ENCODE measurements at regions not wholly inside any gene's neighbourhood (a gene's known extent, or its start where the extent isn't known, plus 50 kb on each side); places are given as distances from the start of the nearest gene placed in this dataset.

- no peaks in the 10 kb centered on the region for H3K36me3 Mint-ChIP-seq (ENCODE audit: insufficient read depth)
- DNase-seq (no peak), ATAC-seq (replicated peaks) (no peak)
- no peak overlapping the region for H3K4me3 Mint-ChIP-seq
- no peaks in the 10 kb centered on the region for H3K4me1 Mint-ChIP-seq (ENCODE audit: low read depth in 2 of 2)
- peaks cover 11 to 25% of the 10 kb centered on the region in 2 donors for H3K27me3 Mint-ChIP-seq
- H3K27ac Mint-ChIP-seq, result no peak overlapping the region
- H3K9me3 Mint-ChIP-seq, result peaks cover 0 to 3% of the 10 kb centered on the region in 2 donors
Observed at GRCh38 chr5:155068616-155069100, 55.1 kb downstream of the KIF4B start.

- H3K4me3 Mint-ChIP-seq, result no peak overlapping the region
- no peaks in the 10 kb centered on the region for H3K36me3 Mint-ChIP-seq (ENCODE audit: insufficient read depth)
- no peak overlapping the region for H3K27ac Mint-ChIP-seq
- H3K9me3 Mint-ChIP-seq, result peaks cover 0 to 3% of the 10 kb centered on the region in 2 donors
- ATAC-seq (replicated peaks), result no peak
- H3K27me3 Mint-ChIP-seq, result peaks cover 5 to 18% of the 10 kb centered on the region in 2 donors
- no peak for DNase-seq
- H3K4me1 Mint-ChIP-seq (ENCODE audit: low read depth in 2 of 2), result no peaks in the 10 kb centered on the region
Observed at GRCh38 chr5:155069961-155070360, 56.4 kb downstream of the KIF4B start.

- ATAC-seq (replicated peaks), result no peak
- peaks cover 0 to 3% of the 10 kb centered on the region in 2 donors for H3K9me3 Mint-ChIP-seq
- H3K27me3 Mint-ChIP-seq, result peaks cover 5 to 17% of the 10 kb centered on the region in 2 donors
- H3K4me1 Mint-ChIP-seq (ENCODE audit: low read depth in 2 of 2), result no peaks in the 10 kb centered on the region
- H3K4me3 Mint-ChIP-seq, result no peak overlapping the region
- no peak overlapping the region for H3K27ac Mint-ChIP-seq
- no peak for DNase-seq
- H3K36me3 Mint-ChIP-seq (ENCODE audit: insufficient read depth), result no peaks in the 10 kb centered on the region
Observed at GRCh38 chr5:155070781-155071180, 57.2 kb downstream of the KIF4B start.

GRCh38 chr5:155076379-155076778 is 62.8 kb downstream of the KIF4B start:
- peaks cover 0 to 3% of the 10 kb centered on the region in 2 donors for H3K9me3 Mint-ChIP-seq
- no peaks in the 10 kb centered on the region for H3K36me3 Mint-ChIP-seq (ENCODE audit: insufficient read depth)
- no peak overlapping the region for H3K4me3 Mint-ChIP-seq
- H3K27me3 Mint-ChIP-seq, result peaks cover 0 to 34% of the 10 kb centered on the region in 2 donors
- H3K27ac Mint-ChIP-seq, result no peak overlapping the region
- no peak for DNase-seq
- no peaks in the 10 kb centered on the region for H3K4me1 Mint-ChIP-seq (ENCODE audit: low read depth in 2 of 2)
- no peak for ATAC-seq (replicated peaks)

- H3K27ac Mint-ChIP-seq, result no peak overlapping the region
- H3K4me3 Mint-ChIP-seq, result no peak overlapping the region
- peaks cover 0 to 38% of the 10 kb centered on the region in 2 donors for H3K27me3 Mint-ChIP-seq
- no peaks in the 10 kb centered on the region for H3K9me3 Mint-ChIP-seq
- no peaks in the 10 kb centered on the region for H3K36me3 Mint-ChIP-seq (ENCODE audit: insufficient read depth)
- no peak for DNase-seq
- no peaks in the 10 kb centered on the region for H3K4me1 Mint-ChIP-seq (ENCODE audit: low read depth in 2 of 2)
- ATAC-seq (replicated peaks), result no peak
Observed at GRCh38 chr5:155079698-155080097, 66.1 kb downstream of the KIF4B start.

- no peaks in the 10 kb centered on the region for H3K9me3 Mint-ChIP-seq
- H3K4me1 Mint-ChIP-seq (ENCODE audit: low read depth in 2 of 2), result no peaks in the 10 kb centered on the region
- H3K36me3 Mint-ChIP-seq (ENCODE audit: insufficient read depth), result no peaks in the 10 kb centered on the region
- H3K27ac Mint-ChIP-seq, result no peak overlapping the region
- DNase-seq, result no peak
- no peak for ATAC-seq (replicated peaks)
- H3K27me3 Mint-ChIP-seq, result peaks cover 6 to 38% of the 10 kb centered on the region in 2 donors
- H3K4me3 Mint-ChIP-seq, result no peak overlapping the region
Observed at GRCh38 chr5:155080721-155081120, 67.2 kb downstream of the KIF4B start.

- Mint-ChIP-seq H3K4me3 (no peak overlapping the region), H3K9me3 (no peaks in the 10 kb centered on the region), H3K27me3 (peaks cover 10 to 38% of the 10 kb centered on the region in 2 donors), H3K36me3 (ENCODE audit: insufficient read depth) (no peaks in the 10 kb centered on the region), H3K4me1 (ENCODE audit: low read depth in 2 of 2) (no peaks in the 10 kb centered on the region), H3K27ac (no peak overlapping the region)
- no peak for DNase-seq
- no peak for ATAC-seq (replicated peaks)
Observed at GRCh38 chr5:155081618-155082017, 68.1 kb downstream of the KIF4B start.

GRCh38 chr5:155082401-155082800 is 68.8 kb downstream of the KIF4B start:
- Mint-ChIP-seq H3K9me3 (no peaks in the 10 kb centered on the region), H3K36me3 (ENCODE audit: insufficient read depth) (no peaks in the 10 kb centered on the region), H3K4me3 (no peak overlapping the region), H3K4me1 (ENCODE audit: low read depth in 2 of 2) (no peaks in the 10 kb centered on the region), H3K27me3 (peaks cover 10 to 32% of the 10 kb centered on the region in 2 donors), H3K27ac (no peak overlapping the region)
- DNase-seq (no peak), ATAC-seq (replicated peaks) (no peak)

GRCh38 chr5:155085282-155085989 is 71.9 kb downstream of the KIF4B start:
- Mint-ChIP-seq H3K4me1 (ENCODE audit: low read depth in 2 of 2) (no peaks in the 10 kb centered on the region), H3K27ac (no peak overlapping the region), H3K27me3 (peaks cover 16 to 23% of the 10 kb centered on the region in 2 donors), H3K36me3 (ENCODE audit: insufficient read depth) (no peaks in the 10 kb centered on the region), H3K4me3 (no peak overlapping the region), H3K9me3 (no peaks in the 10 kb centered on the region)
- no peak for ATAC-seq (replicated peaks)
- DNase-seq, result no peak

- Mint-ChIP-seq H3K4me3 (no peak overlapping the region), H3K27me3 (peaks cover 14 to 16% of the 10 kb centered on the region in 2 donors), H3K9me3 (no peaks in the 10 kb centered on the region), H3K27ac (no peak overlapping the region), H3K36me3 (ENCODE audit: insufficient read depth) (no peaks in the 10 kb centered on the region), H3K4me1 (ENCODE audit: low read depth in 2 of 2) (no peaks in the 10 kb centered on the region)
- ATAC-seq (replicated peaks) (no peak), DNase-seq (no peak)
Observed at GRCh38 chr5:155087036-155087435, 73.5 kb downstream of the KIF4B start.

GRCh38 chr5:155088811-155089210 is 75.3 kb downstream of the KIF4B start:
- ATAC-seq (replicated peaks), result no peak
- no peaks in the 10 kb centered on the region for H3K9me3 Mint-ChIP-seq
- DNase-seq, result no peak
- H3K27me3 Mint-ChIP-seq, result peaks cover 28 to 32% of the 10 kb centered on the region in 2 donors
- H3K4me1 Mint-ChIP-seq (ENCODE audit: low read depth in 2 of 2), result no peaks in the 10 kb centered on the region
- H3K4me3 Mint-ChIP-seq, result no peak overlapping the region
- no peaks in the 10 kb centered on the region for H3K36me3 Mint-ChIP-seq (ENCODE audit: insufficient read depth)
- no peak overlapping the region for H3K27ac Mint-ChIP-seq

- Mint-ChIP-seq H3K27me3 (peaks cover 35 to 39% of the 10 kb centered on the region in 2 donors), H3K4me3 (no peak overlapping the region), H3K36me3 (ENCODE audit: insufficient read depth) (no peaks in the 10 kb centered on the region), H3K9me3 (no peaks in the 10 kb centered on the region), H3K27ac (no peak overlapping the region), H3K4me1 (ENCODE audit: low read depth in 2 of 2) (no peaks in the 10 kb centered on the region)
- DNase-seq, result no peak
- ATAC-seq (replicated peaks), result no peak
Observed at GRCh38 chr5:155089643-155090042, 76.1 kb downstream of the KIF4B start.

- peaks cover 36 to 47% of the 10 kb centered on the region in 2 donors for H3K27me3 Mint-ChIP-seq
- DNase-seq, result no peak
- no peak for ATAC-seq (replicated peaks)
- no peaks in the 10 kb centered on the region for H3K9me3 Mint-ChIP-seq
- no peaks in the 10 kb centered on the region for H3K36me3 Mint-ChIP-seq (ENCODE audit: insufficient read depth)
- no peak overlapping the region for H3K27ac Mint-ChIP-seq
- no peak overlapping the region for H3K4me3 Mint-ChIP-seq
- no peaks in the 10 kb centered on the region for H3K4me1 Mint-ChIP-seq (ENCODE audit: low read depth in 2 of 2)
Observed at GRCh38 chr5:155091063-155091648, 77.6 kb downstream of the KIF4B start.
